GM18909 (cell line): ENCODE measurements at regions not wholly inside any gene's neighbourhood (a gene's known extent, or its start where the extent isn't known, plus 50 kb on each side); places are given as distances from the start of the nearest gene placed in this dataset.

Source experiments
- ATAC-seq: cut with Tn5 transposase; IDR thresholded peaks from one replicate; pipeline ENCODE4 v1.9.1; 2021; ENCODE audit warnings: mild to moderate bottlenecking; ENCODE audit not compliant: unreplicated experiment, poor library complexity

GRCh38 chrX:10798041-10798440, 177.7 kb upstream of the MID1 start:
- no peak for ATAC-seq

- no peak for ATAC-seq
Measured at GRCh38 chrX:10800796-10801195, 180.4 kb upstream of the MID1 start.

GRCh38 chrX:10811111-10811510, 190.7 kb upstream of the MID1 start:
- ATAC-seq: no peak

DNA sequence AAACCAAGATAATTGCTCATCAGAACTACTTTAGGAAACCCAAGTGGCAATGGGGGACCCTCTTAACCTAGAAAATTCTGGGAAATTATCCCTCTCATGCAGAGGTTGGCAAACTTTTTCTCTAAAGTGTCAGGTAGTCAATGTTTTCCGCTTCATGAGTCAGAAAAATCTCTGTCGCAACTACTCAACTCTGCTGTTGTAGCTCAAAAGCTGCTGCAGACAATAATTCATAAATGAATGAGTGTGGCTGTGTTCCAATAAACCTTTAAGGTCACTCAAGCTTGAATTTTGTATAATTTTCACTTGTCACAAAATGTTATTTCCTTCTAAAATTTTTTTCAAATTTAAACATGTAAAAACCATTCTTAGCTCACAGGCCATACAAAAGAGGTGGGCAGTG, 193.4 kb upstream of the MID1 start:
- no peak for ATAC-seq

DNA sequence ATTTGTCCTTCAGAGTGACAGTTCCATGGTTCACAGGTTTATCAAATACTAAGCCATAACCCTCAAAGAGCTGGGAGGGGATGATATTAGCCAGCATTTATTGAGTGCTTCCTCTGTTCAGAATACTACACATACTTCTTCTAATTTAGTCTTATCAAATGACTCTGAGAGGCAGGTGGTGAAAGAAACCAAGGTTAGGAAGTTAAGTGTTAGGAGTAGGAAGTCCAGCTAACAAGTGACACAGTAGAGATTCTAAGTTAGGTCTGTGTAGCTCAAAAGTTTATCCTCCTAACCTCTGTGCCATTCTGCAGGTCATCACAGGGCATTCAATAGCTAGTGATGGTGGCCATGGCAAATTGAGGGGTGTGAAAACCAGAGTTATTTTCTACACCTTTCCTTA, 198.3 kb upstream of the MID1 start:
- no peak for ATAC-seq

- ATAC-seq: no peak
Measured at GRCh38 chrX:10819973-10820372, 199.6 kb upstream of the MID1 start.

GRCh38 chrX:10821293-10821692, 200.9 kb upstream of the MID1 start:
- ATAC-seq: no peak

DNA sequence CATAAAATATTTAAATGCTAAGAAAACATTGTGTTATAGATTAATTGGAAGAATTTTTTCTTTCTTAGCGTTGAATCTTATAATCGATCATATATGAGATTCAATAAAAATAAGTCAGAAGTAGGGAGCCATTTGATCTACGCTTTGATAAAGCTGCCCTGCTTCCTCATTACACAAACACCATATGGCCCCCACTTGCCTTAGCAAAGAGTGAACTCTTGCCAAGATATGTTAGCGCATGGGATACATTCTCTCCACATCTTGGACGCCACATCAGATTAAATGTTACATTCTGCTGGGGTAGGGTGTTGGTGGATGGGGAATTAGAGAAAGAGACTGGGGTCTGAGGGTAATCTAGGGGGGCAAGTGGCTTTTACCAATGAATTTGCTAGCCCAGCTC, 207.7 kb upstream of the MID1 start:
- no peak for ATAC-seq

DNA sequence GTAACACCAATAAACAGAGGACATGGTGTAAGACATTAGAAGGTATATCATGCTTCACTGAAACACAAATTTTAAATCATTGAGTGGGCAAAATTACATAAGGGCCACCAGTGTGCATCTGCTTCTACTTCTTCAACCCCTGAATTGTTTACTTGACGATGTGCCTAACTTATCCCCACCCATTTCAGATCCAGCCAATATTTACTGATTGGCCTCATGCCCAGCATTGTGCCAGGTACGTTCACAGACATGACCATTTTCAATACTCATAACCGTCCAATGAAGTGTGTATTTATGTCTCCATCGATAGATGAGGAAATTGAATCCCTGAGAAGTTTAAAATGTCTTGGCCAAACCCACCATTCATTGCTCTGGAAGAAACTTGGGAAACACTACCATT, 208.3 kb upstream of the MID1 start:
- ATAC-seq: no peak

DNA sequence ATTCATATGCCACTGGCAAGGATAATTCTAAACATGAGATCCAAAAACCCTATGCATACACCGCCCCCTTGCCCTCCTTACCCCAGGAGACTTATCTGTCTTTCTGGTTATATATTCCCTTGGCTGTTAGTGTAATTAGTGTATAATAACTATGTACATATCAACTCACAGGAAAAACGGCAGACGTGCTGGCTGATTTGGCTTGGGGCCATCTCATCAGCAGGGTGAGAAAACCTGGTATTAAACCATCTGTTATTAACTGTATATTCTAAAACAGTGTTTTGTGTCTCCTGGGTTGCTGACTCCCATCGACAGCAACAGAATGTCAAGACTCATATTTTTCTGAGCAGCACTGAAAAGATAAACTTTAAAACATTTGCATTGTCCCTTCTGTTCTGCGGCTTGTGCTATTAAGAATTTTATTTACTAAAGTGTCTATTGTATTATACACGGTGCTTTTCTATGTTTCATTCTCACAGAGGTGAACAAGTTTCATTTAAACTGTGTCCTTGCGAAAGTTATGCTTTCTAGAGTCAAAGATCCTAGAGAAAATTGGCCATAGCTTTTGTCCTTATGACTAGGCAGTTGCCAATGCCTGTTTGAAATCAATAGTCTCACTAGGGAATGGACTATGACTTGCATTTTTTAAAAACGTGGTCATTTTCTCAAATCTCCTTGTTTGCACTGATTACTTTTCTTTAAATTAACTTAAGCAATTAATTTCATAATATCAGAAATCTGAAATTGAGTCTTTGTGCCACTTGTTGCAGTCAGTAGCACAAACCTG, 211.5 kb upstream of the MID1 start:
- no peak for ATAC-seq

- ATAC-seq: no peak
Measured at GRCh38 chrX:10833299-10834169, 213.1 kb upstream of the MID1 start.

GRCh38 chrX:10841579-10841978, 221.2 kb upstream of the MID1 start:
- ATAC-seq: no peak

- ATAC-seq: no peak
Measured at GRCh38 chrX:10842646-10843045, 222.3 kb upstream of the MID1 start.

GRCh38 chrX:10847333-10847732, 226.9 kb upstream of the MID1 start:
- no peak for ATAC-seq

DNA sequence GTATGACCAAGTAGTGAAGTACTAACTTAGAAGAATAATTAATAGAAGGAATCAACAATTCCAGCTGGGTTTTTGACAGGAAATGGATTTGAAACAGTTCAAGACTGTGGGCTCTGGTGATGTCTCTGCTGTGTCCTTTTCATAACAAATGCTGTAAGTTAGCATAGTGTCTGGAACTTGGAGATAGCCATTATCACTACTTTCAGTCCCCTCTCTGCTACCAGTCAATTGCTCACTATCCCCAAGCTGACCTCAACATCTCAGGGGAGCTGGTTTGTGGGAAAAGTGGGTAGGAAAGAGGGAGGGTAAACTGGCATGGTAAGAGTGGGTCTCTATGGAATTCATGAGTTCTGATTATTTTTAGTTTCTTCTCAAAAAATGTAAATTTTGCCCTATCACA, 231.4 kb upstream of the MID1 start:
- no peak for ATAC-seq

- no peak for ATAC-seq
Measured at GRCh38 chrX:10854594-10854993, 234.2 kb upstream of the MID1 start.

DNA sequence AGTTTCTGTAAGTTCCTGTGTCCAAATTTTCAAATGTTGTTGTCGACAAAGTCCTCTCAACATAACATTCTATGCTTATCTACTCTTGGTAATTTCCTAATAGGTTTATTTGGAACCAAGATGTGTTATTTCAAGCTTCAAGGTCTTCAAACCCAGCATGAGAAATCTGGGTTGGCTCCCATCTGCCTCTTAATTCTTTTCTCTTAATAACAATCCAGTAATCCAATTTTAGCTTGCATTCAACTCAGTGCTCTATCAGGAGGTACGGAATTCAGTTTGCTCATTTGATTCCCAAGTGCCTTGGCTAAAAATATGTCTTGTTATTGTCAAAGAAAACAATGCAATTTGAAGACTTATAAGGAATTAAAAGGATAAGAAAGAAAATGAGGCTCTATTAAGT, 235.5 kb upstream of the MID1 start:
- ATAC-seq: no peak

DNA sequence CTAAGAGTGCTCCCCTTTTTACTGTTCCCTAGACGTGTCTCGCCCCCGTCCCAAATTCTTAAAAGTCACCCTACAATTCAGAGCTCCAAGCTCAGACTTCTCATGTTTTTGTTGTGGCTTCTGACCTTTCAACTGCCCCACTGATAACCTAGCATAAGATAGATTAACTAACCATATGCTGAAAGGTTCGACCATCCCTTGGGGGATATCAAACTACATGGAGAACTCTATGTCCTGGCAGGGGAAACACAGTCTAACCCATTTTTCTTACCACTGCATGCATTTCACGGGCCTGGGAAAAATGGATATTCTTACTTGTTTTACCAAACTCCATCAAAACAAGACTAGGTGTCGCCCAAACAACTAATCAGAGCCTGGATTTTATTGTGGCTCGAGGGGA, 236.4 kb upstream of the MID1 start:
- ATAC-seq: no peak

DNA sequence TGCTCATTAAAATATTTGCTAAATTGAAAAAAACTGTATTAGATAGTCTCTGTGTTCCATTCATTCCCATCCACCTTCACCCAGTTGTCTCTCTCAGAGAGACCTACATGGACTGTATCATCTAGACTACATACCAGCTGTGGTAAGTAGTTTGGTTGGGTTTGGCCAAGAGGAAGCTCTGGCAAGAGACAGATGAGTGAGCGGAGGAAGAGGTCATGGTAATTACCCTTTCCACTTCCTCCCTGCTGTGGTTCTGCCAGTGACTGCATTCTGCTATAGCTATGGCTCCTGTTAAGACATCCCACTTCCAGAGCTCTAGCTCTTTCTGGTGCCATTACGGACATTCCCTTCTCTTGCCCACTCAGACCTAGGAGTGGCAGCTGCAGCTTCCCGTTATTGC, 239.0 kb upstream of the MID1 start:
- ATAC-seq: no peak

DNA sequence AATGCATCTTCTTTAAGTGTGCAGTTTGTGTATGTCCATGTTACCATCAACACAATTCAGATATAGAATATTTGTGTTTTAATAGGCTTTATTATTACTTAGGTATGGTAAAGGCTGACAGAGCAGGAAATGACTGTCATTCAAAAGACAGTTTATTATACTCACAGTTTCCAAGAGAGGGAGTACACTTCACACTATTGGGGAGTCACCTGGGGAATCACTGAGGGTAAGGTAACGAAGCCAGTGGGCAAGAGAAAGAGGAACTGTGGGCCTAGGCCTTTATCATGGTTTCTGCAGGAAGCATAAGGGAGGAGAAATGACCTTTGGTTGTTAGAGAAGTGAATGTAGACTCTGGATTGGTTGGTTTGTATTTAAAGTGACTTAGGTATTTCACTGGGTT, 235.1 kb upstream of the HCCS start:
- no peak for ATAC-seq

DNA sequence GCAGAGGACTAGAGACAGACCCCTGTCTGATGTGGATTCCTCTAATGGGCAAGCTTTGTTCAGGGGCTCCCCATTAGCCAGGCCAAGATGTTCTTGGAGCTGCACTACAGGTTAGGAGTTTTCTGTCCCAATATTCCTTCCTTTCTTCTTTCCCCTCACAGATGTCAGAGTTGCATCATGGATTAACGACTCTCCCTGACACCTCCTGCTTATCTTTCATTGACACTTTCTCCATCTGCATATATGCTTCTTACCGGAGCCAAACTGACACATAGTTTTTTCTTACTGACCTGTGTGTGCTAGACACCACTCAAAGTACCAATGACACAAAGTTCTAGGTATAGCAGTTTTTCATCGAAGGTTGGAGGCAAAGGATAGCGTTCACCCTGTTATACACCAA, 228.6 kb upstream of the HCCS start:
- no peak for ATAC-seq

DNA sequence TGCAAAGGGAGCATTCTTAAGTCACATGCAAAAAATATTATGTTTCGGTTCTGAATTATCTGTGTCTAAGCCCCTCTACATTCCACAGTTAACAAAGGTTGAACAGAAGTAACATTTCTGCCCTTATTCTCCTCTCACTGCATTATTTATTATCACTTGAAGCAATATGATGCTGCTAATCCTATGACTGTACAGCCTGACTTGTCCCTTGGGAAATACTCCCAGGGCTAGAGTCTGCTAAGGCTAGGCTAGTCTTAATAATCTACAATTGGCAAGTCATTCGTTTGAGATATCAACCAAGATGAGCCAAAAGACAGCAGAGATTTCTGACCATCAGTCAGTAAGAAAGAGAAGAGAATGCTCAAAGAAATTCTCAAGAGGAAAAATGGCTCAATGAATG, 226.9 kb upstream of the HCCS start:
- ATAC-seq: no peak
